T1000 (cell line): ENCODE measurements at regions not wholly inside any gene's neighbourhood (a gene's known extent, or its start where the extent isn't known, plus 50 kb on each side); places are given as distances from the start of the nearest gene placed in this dataset.
"Not testable (repeated sequence)": the region's sequence is repeated elsewhere in the genome, so short reads cannot be mapped to it uniquely, and the experiment has no call there.

Experiments
- DNase-seq: peaks from one replicate; lab custom pipeline; 2025; ENCODE audit warnings: mixed read lengths; lab: John Stamatoyannopoulos, UW

- DNase-seq = not testable (repeated sequence)
Observed at GRCh38 chr11:71721840-71722239, 111.2 kb upstream of the DEFB108B start.

- DNase-seq = not testable (repeated sequence)
Observed at GRCh38 chr11:71723991-71724390, 109.0 kb upstream of the DEFB108B start.

GRCh38 chr11:71730748-71731147 is 102.3 kb upstream of the DEFB108B start:
- not testable (repeated sequence) for DNase-seq

- not testable (repeated sequence) for DNase-seq
Observed at GRCh38 chr11:71734368-71734767, 98.6 kb upstream of the DEFB108B start.

GRCh38 chr11:71738317-71738716 is 94.7 kb upstream of the DEFB108B start:
- not testable (repeated sequence) for DNase-seq

- not testable (repeated sequence) for DNase-seq
Observed at GRCh38 chr11:71743385-71743784, 89.6 kb upstream of the DEFB108B start.

GRCh38 chr11:71745656-71746055 is 87.3 kb upstream of the DEFB108B start:
- DNase-seq = not testable (repeated sequence)

- not testable (repeated sequence) for DNase-seq
Observed at GRCh38 chr11:71746263-71746662, 86.7 kb upstream of the DEFB108B start.

- not testable (repeated sequence) for DNase-seq
Observed at GRCh38 chr11:71748965-71749620, 83.9 kb upstream of the DEFB108B start.

- not testable (repeated sequence) for DNase-seq
Observed at GRCh38 chr11:71750908-71751307, 82.1 kb upstream of the DEFB108B start.

GRCh38 chr11:71764695-71765491 is 68.1 kb upstream of the DEFB108B start:
- not testable (repeated sequence) for DNase-seq

GRCh38 chr11:71767016-71767415 is 66.0 kb upstream of the DEFB108B start:
- DNase-seq = not testable (repeated sequence)

GRCh38 chr11:71772193-71772592 is 60.8 kb upstream of the DEFB108B start:
- DNase-seq = not testable (repeated sequence)

GRCh38 chr11:71774603-71775222 is 58.3 kb upstream of the DEFB108B start:
- DNase-seq = no peak

GRCh38 chr11:71780116-71780515 is 52.9 kb upstream of the DEFB108B start:
- DNase-seq = not testable (repeated sequence)

- DNase-seq = not testable (repeated sequence)
Observed at GRCh38 chr11:71780771-71781170, 52.2 kb upstream of the DEFB108B start.

GRCh38 chr11:71781491-71781890 is 51.5 kb upstream of the DEFB108B start:
- DNase-seq = not testable (repeated sequence)

GRCh38 chr11:71782229-71782861 is 50.7 kb upstream of the DEFB108B start:
- not testable (repeated sequence) for DNase-seq

GRCh38 chr11:71783191-71783590 is 49.8 kb upstream of the DEFB108B start:
- peak; percentile 44 for DNase-seq
